ENCODE measurements at regions not wholly inside any gene's neighbourhood (a gene's known extent, or its start where the extent isn't known, plus 50 kb on each side); places are given as distances from the start of the nearest gene placed in this dataset.
"Not testable (repeated sequence)": the region's sequence is repeated elsewhere in the genome, so short reads cannot be mapped to it uniquely, and the experiment has no call there.

- DNase-seq (ENCODE audit: extremely low spot score): no peak
- CTCF ChIA-PET: no interaction called here
- TF ChIP-seq ZNF384 (IDR thresholded peaks at IDR 0.05) (no peak), L3MBTL2 (conservative IDR thresholded peaks at IDR 0.05) (no peak), FOXK2 (IDR thresholded peaks at IDR 0.05) (no peak), TARDBP (IDR thresholded peaks at IDR 0.05) (no peak), LEF1 (IDR thresholded peaks at IDR 0.05; ENCODE audit: borderline replicate concordance) (no peak), CTBP1 (IDR thresholded peaks at IDR 0.05; ENCODE audit: borderline replicate concordance) (no peak), SP1 (IDR thresholded peaks at IDR 0.05) (no peak), FOXA1 (IDR thresholded peaks at IDR 0.05) (no peak), ELF4 (IDR thresholded peaks at IDR 0.05) (no peak), HDGF (IDR thresholded peaks at IDR 0.05; ENCODE audit: borderline replicate concordance) (no peak), SUZ12 (IDR thresholded peaks at IDR 0.05) (no peak), NFRKB (IDR thresholded peaks at IDR 0.05) (no peak), ARNT (IDR thresholded peaks at IDR 0.05) (no peak), BHLHE40 (IDR thresholded peaks at IDR 0.05; ENCODE audit: borderline replicate concordance) (no peak), FOXM1 (IDR thresholded peaks at IDR 0.05; ENCODE audit: borderline replicate concordance) (no peak)
- TF ChIP-seq, protein P1, sequence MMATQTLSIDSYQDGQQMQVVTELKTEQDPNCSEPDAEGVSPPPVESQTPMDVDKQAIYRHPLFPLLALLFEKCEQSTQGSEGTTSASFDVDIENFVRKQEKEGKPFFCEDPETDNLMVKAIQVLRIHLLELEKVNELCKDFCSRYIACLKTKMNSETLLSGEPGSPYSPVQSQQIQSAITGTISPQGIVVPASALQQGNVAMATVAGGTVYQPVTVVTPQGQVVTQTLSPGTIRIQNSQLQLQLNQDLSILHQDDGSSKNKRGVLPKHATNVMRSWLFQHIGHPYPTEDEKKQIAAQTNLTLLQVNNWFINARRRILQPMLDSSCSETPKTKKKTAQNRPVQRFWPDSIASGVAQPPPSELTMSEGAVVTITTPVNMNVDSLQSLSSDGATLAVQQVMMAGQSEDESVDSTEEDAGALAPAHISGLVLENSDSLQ (IDR thresholded peaks at IDR 0.05): no peak
- POLR2A ChIA-PET: no interaction called here
Observed at GRCh38 chr2:139454251-139454650, 674.1 kb upstream of the NXPH2 start.

DNA sequence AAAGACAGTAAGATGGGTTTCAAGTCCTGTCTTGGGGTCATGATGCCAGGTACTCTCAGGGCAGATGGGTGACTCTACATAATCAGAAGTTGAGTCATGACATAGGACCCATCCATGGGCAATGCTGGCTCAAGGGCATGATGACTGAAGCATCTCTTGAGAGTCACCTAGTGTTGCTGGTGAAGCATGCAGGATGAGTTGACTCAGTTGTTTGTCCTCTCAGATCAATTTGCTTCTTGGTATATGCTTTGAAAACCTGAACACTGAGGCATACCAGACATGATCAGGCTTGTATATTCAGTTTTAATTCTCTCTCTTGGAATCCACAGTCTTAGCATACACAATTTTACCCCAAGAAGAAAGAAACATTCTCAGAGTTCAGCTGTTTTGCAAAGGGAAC, 658.9 kb upstream of the NXPH2 start:
- no peak for DNase-seq (ENCODE audit: extremely low spot score)
- CTCF ChIA-PET: no interaction called here
- TF ChIP-seq BHLHE40 (IDR thresholded peaks at IDR 0.05; ENCODE audit: borderline replicate concordance) (no peak), CTBP1 (IDR thresholded peaks at IDR 0.05; ENCODE audit: borderline replicate concordance) (no peak), TARDBP (IDR thresholded peaks at IDR 0.05) (no peak), FOXK2 (IDR thresholded peaks at IDR 0.05) (no peak), ZNF384 (IDR thresholded peaks at IDR 0.05) (no peak), LEF1 (IDR thresholded peaks at IDR 0.05; ENCODE audit: borderline replicate concordance) (no peak), L3MBTL2 (conservative IDR thresholded peaks at IDR 0.05) (no peak), ELF4 (IDR thresholded peaks at IDR 0.05) (no peak), HDGF (IDR thresholded peaks at IDR 0.05; ENCODE audit: borderline replicate concordance) (no peak), ARNT (IDR thresholded peaks at IDR 0.05) (no peak), SUZ12 (IDR thresholded peaks at IDR 0.05) (no peak), FOXM1 (IDR thresholded peaks at IDR 0.05; ENCODE audit: borderline replicate concordance) (no peak), FOXA1 (IDR thresholded peaks at IDR 0.05) (no peak), SP1 (IDR thresholded peaks at IDR 0.05) (no peak), NFRKB (IDR thresholded peaks at IDR 0.05) (no peak)
- TF ChIP-seq, protein P1 (IDR thresholded peaks at IDR 0.05): no peak
- POLR2A ChIA-PET: no interaction called here

GRCh38 chr2:139438478-139438877, 658.3 kb upstream of the NXPH2 start:
- no peak for TF ChIP-seq TARDBP (IDR thresholded peaks at IDR 0.05)
- ChIA-PET CTCF (no interaction called here), POLR2A (no interaction called here)
- no peak for DNase-seq (ENCODE audit: extremely low spot score)

DNA sequence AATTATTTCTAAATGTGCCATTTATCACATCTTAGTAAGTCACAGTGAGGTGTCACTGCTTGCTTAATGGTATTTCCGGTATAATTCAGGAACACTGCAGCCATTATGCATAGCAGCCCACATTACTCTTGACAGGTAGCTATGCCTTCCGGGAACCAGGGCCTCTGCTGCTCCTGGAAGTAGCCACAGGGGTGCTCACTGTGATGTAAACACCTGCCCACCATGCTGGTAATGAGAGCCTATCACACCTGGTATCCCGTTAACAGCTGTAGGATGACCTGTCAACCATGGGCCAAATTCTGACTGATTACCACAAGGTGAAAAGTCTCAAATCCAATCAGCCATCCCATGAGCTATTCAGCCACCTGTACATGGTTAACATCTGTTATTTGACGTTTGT, 647.0 kb upstream of the NXPH2 start:
- POLR2A ChIA-PET: no interaction called here
- DNase-seq (ENCODE audit: extremely low spot score): no peak
- TF ChIP-seq CTBP1 (IDR thresholded peaks at IDR 0.05; ENCODE audit: borderline replicate concordance): no peak
- TF ChIP-seq L3MBTL2 (conservative IDR thresholded peaks at IDR 0.05): no peak
- no peak for TF ChIP-seq ZNF384 (IDR thresholded peaks at IDR 0.05)
- TF ChIP-seq HDGF (IDR thresholded peaks at IDR 0.05; ENCODE audit: borderline replicate concordance): no peak
- no peak for TF ChIP-seq SP1 (IDR thresholded peaks at IDR 0.05)
- no peak for TF ChIP-seq SUZ12 (IDR thresholded peaks at IDR 0.05)
- no peak for TF ChIP-seq ARNT (IDR thresholded peaks at IDR 0.05)
- TF ChIP-seq BHLHE40 (IDR thresholded peaks at IDR 0.05; ENCODE audit: borderline replicate concordance): no peak
- TF ChIP-seq FOXK2 (IDR thresholded peaks at IDR 0.05): no peak
- TF ChIP-seq TARDBP (IDR thresholded peaks at IDR 0.05): no peak
- TF ChIP-seq FOXM1 (IDR thresholded peaks at IDR 0.05; ENCODE audit: borderline replicate concordance): no peak
- no peak for TF ChIP-seq LEF1 (IDR thresholded peaks at IDR 0.05; ENCODE audit: borderline replicate concordance)
- TF ChIP-seq FOXA1 (IDR thresholded peaks at IDR 0.05): no peak
- no peak for TF ChIP-seq NFRKB (IDR thresholded peaks at IDR 0.05)
- no peak for TF ChIP-seq ELF4 (IDR thresholded peaks at IDR 0.05)
- TF ChIP-seq, protein P1 (IDR thresholded peaks at IDR 0.05): no peak
- CTCF ChIA-PET: no interaction called here

DNA sequence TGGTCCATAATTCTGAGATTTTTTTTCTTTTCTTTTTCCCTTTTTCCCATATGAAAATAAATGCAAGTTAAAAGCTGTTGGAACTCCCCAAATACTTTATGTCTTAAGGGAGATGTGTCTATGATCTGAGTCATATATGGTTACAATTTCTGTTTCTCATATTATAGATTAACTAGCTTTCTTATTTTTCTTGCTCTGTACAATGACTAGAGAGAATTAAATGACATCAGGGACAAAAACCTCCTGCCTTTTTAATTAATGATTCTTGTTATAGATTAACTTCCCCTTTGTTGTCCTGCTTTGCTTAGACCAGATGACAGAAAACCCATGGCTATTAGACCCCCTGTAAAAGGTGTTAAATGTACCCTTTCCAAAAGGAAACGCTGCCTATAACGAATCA, 643.9 kb upstream of the NXPH2 start:
- TF ChIP-seq ZNF384 (IDR thresholded peaks at IDR 0.05): no peak
- TF ChIP-seq TARDBP (IDR thresholded peaks at IDR 0.05): no peak
- no peak for TF ChIP-seq LEF1 (IDR thresholded peaks at IDR 0.05; ENCODE audit: borderline replicate concordance)
- TF ChIP-seq FOXM1 (IDR thresholded peaks at IDR 0.05; ENCODE audit: borderline replicate concordance): no peak
- TF ChIP-seq NFRKB (IDR thresholded peaks at IDR 0.05): no peak
- TF ChIP-seq, protein P1 (IDR thresholded peaks at IDR 0.05): no peak
- no peak for TF ChIP-seq FOXK2 (IDR thresholded peaks at IDR 0.05)
- no peak for TF ChIP-seq BHLHE40 (IDR thresholded peaks at IDR 0.05; ENCODE audit: borderline replicate concordance)
- TF ChIP-seq SP1 (IDR thresholded peaks at IDR 0.05): no peak
- TF ChIP-seq HDGF (IDR thresholded peaks at IDR 0.05; ENCODE audit: borderline replicate concordance): no peak
- ChIA-PET POLR2A (no interaction called here), CTCF (no interaction called here)
- no peak for DNase-seq (ENCODE audit: extremely low spot score)

GRCh38 chr2:139411236-139411635, 631.0 kb upstream of the NXPH2 start:
- ChIA-PET POLR2A (no interaction called here), CTCF (no interaction called here)
- DNase-seq (ENCODE audit: extremely low spot score): no peak
- no peak for TF ChIP-seq FOXM1 (IDR thresholded peaks at IDR 0.05; ENCODE audit: borderline replicate concordance)
- TF ChIP-seq HDGF (IDR thresholded peaks at IDR 0.05; ENCODE audit: borderline replicate concordance): no peak
- no peak for TF ChIP-seq CTBP1 (IDR thresholded peaks at IDR 0.05; ENCODE audit: borderline replicate concordance)
- no peak for TF ChIP-seq SP1 (IDR thresholded peaks at IDR 0.05)
- TF ChIP-seq LEF1 (IDR thresholded peaks at IDR 0.05; ENCODE audit: borderline replicate concordance): no peak
- no peak for TF ChIP-seq SUZ12 (IDR thresholded peaks at IDR 0.05)
- no peak for TF ChIP-seq L3MBTL2 (conservative IDR thresholded peaks at IDR 0.05)
- no peak for TF ChIP-seq ARNT (IDR thresholded peaks at IDR 0.05)
- TF ChIP-seq, protein P1 (IDR thresholded peaks at IDR 0.05): no peak
- no peak for TF ChIP-seq FOXA1 (IDR thresholded peaks at IDR 0.05)
- no peak for TF ChIP-seq FOXK2 (IDR thresholded peaks at IDR 0.05)
- no peak for TF ChIP-seq BHLHE40 (IDR thresholded peaks at IDR 0.05; ENCODE audit: borderline replicate concordance)
- no peak for TF ChIP-seq TARDBP (IDR thresholded peaks at IDR 0.05)
- no peak for TF ChIP-seq ZNF384 (IDR thresholded peaks at IDR 0.05)
- no peak for TF ChIP-seq ELF4 (IDR thresholded peaks at IDR 0.05)

DNA sequence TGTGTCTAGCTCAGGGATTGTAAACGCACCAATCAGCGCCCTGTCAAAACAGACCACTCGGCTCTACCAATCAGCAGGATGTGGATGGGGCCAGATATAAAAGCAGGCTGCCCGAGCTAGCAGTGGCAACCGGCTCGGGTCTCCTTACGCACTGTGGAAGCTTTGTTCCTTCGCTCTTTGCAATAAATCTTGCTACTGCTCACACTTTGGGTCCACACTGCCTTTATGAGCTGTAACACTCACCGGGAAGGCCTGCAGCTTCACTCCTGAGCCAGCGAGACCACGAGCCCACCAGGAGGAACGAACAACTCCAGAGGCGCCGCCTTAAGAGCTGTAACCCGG, 630.6 kb upstream of the NXPH2 start:
- CTCF ChIA-PET; POLR2A ChIA-PET; DNase-seq (ENCODE audit: extremely low spot score): not testable (repeated sequence)

DNA sequence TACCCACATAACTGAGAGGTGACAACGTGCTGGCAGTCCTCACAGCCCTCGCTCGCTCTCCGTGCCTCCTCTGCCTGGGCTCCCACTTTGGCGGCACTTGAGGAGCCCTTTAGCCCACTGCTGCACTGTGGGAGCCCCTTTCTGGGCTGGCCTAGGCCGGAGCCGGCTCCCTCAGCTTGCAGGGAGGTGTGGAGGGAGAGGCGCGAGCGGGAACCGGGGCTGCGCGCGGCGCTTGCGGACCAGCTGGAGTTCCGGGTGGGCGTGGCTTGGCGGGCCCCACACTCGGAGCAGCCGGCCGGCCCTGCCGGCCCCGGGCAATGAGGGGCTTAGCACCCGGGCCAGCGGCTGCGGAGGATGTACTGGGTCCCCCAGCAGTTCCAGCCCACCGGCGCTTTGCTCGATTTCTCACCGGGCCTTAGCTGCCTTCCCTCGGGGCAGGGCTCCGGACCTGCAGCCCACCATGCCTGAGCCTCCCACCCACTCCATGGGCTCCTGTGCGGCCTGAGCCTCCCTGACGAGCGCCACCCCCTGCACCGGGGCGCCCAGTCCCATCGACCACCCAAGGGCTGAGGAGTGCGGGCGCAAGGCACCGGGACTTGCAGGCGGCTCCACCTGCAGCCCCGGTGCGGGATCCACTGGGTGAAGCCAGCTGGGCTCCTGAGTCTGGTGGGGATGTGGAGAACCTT, 630.1 kb upstream of the NXPH2 start:
- DNase-seq (ENCODE audit: extremely low spot score); CTCF ChIA-PET; POLR2A ChIA-PET: not testable (repeated sequence)
